ENCODE measurements at regions not wholly inside any gene's neighbourhood (a gene's known extent, or its start where the extent isn't known, plus 50 kb on each side); places are given as distances from the start of the nearest gene placed in this dataset.

- no peak for DNase-seq (ENCODE audit: low read depth, low spot score)
These were observed 507.8 kb downstream of the MAT2B start for GRCh38 chr5:164013077-164013670.

- DNase-seq (ENCODE audit: low read depth, low spot score): no peak
These were observed 514.7 kb downstream of the MAT2B start for GRCh38 chr5:164020116-164020515.

GRCh38 chr5:164027738-164028137 lies 522.3 kb downstream of the MAT2B start:
- no peak for DNase-seq (ENCODE audit: low read depth, low spot score)

- no peak for DNase-seq (ENCODE audit: low read depth, low spot score)
These were observed 532.8 kb downstream of the MAT2B start for GRCh38 chr5:164038128-164038783.

GRCh38 chr5:164041105-164041504 lies 535.7 kb downstream of the MAT2B start:
- DNase-seq (ENCODE audit: low read depth, low spot score): no peak

GRCh38 chr5:164048359-164048926 lies 543.0 kb downstream of the MAT2B start:
- DNase-seq (ENCODE audit: low read depth, low spot score): no peak

- DNase-seq (ENCODE audit: low read depth, low spot score): no peak
These were observed 546.3 kb downstream of the MAT2B start for GRCh38 chr5:164051745-164052144.

GRCh38 chr5:164052536-164053093 lies 547.2 kb downstream of the MAT2B start:
- DNase-seq (ENCODE audit: low read depth, low spot score): no peak

- no peak for DNase-seq (ENCODE audit: low read depth, low spot score)
These were observed 547.7 kb downstream of the MAT2B start for GRCh38 chr5:164053123-164053522.

GRCh38 chr5:164054461-164054860 lies 549.0 kb downstream of the MAT2B start:
- no peak for DNase-seq (ENCODE audit: low read depth, low spot score)

GRCh38 chr5:164057121-164057520 lies 551.7 kb downstream of the MAT2B start:
- no peak for DNase-seq (ENCODE audit: low read depth, low spot score)

GRCh38 chr5:164058621-164059020 lies 553.2 kb downstream of the MAT2B start:
- no peak for DNase-seq (ENCODE audit: low read depth, low spot score)

- DNase-seq (ENCODE audit: low read depth, low spot score): no peak
These were observed 554.1 kb downstream of the MAT2B start for GRCh38 chr5:164059471-164059870.

GRCh38 chr5:164060786-164061355 lies 555.5 kb downstream of the MAT2B start:
- DNase-seq (ENCODE audit: low read depth, low spot score): no peak

GRCh38 chr5:164062304-164062703 lies 556.9 kb downstream of the MAT2B start:
- no peak for DNase-seq (ENCODE audit: low read depth, low spot score)

GRCh38 chr5:164065266-164065665 lies 559.8 kb downstream of the MAT2B start:
- no peak for DNase-seq (ENCODE audit: low read depth, low spot score)

GRCh38 chr5:164071671-164072070 lies 566.3 kb downstream of the MAT2B start:
- DNase-seq (ENCODE audit: low read depth, low spot score): no peak

- no peak for DNase-seq (ENCODE audit: low read depth, low spot score)
These were observed 567.7 kb downstream of the MAT2B start for GRCh38 chr5:164073081-164073480.

GRCh38 chr5:164076556-164076955 lies 571.1 kb downstream of the MAT2B start:
- DNase-seq (ENCODE audit: low read depth, low spot score): no peak

- no peak for DNase-seq (ENCODE audit: low read depth, low spot score)
These were observed 584.9 kb downstream of the MAT2B start for GRCh38 chr5:164090358-164090757.

- no peak for DNase-seq (ENCODE audit: low read depth, low spot score)
These were observed 586.4 kb downstream of the MAT2B start for GRCh38 chr5:164091836-164092235.

- no peak for DNase-seq (ENCODE audit: low read depth, low spot score)
These were observed 588.9 kb downstream of the MAT2B start for GRCh38 chr5:164094291-164094690.

GRCh38 chr5:164097749-164098148 lies 592.3 kb downstream of the MAT2B start:
- DNase-seq (ENCODE audit: low read depth, low spot score): no peak

Data from brain pericyte (primary cell).